Activated CD4-positive, alpha-beta T cell treated with anti-CD3 and anti-CD28 coated beads for 24 hours (primary cell): ENCODE measurements at regions not wholly inside any gene's neighbourhood (a gene's known extent, or its start where the extent isn't known, plus 50 kb on each side); places are given as distances from the start of the nearest gene placed in this dataset.
"Not testable (repeated sequence)": the region's sequence is repeated elsewhere in the genome, so short reads cannot be mapped to it uniquely, and the experiment has no call there.

Source experiments
- DNase-seq, 2 donors: peaks; one replicate each; pipeline ENCODE4 v3.0.0-alpha.2; 2020; ENCODE audit warnings: low read depth in 2 of 2

DNA sequence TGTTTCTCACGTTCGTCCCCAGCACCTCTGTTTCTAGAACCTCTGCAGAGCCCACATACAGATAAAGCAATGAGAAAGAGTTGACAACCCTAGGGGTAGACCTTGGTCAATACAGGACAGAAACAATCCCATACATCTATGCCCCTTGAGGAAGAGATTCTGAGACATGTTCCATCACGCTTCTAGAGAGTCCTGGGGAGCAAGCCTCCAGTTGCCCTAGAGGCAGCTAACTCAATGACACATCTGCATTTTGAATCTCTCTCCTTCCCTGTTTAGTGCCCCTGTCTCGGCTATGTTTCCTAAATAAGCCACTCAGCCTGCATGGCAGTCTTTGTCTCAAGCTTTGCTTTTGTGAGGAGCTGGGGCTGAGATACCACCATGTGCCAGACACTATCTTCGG is 435.3 kb downstream of the CD83 start:
- DNase-seq, result no peak

- no peak for DNase-seq
Measured at GRCh38 chr6:14553515-14553914, 435.9 kb downstream of the CD83 start.

GRCh38 chr6:14555804-14556203 is 438.2 kb downstream of the CD83 start:
- no peak for DNase-seq

GRCh38 chr6:14559746-14560536 is 442.4 kb downstream of the CD83 start:
- DNase-seq, result no peak

DNA sequence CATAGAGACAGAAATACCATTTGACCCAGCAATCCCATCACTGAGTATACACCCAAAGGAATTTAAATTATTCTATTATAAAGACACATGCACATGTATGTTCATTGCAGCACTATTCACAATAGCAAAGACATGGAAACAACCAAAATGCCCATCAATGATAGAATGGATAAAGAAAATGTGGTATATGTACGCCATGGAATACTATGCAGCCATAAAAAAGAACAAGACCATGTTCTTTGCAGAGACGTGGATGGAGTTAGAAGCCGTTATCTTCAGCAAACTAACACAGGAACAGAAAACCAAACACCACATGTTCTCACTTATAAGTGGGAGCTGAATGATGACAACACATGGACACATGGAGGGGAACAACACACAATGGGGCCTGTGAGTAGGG is 444.0 kb downstream of the CD83 start:
- not testable (repeated sequence) for DNase-seq

- no peak for DNase-seq
Measured at GRCh38 chr6:14567842-14568241, 450.3 kb downstream of the CD83 start.

DNA sequence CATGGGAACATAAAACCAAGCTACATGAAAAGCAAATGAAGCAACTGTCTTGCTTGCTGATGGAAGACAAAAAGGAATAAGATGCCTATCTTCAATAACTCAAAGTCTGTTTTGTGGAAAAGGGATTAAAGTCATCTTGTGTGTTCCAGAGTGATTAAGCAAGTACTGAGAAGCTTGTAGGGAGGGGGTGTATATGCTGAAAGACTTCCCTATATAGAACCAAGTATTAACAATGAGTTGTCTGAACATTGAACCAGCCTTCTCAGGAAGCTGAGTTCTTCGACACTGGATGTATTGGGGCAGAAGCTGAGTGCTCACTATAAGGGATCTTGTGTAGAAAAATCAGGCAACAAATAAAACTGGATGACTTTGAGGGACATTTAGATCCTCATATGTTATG is 451.8 kb downstream of the CD83 start:
- DNase-seq, result no peak

- not testable (repeated sequence) for DNase-seq
Measured at GRCh38 chr6:14569874-14570273, 452.3 kb downstream of the CD83 start.

DNA sequence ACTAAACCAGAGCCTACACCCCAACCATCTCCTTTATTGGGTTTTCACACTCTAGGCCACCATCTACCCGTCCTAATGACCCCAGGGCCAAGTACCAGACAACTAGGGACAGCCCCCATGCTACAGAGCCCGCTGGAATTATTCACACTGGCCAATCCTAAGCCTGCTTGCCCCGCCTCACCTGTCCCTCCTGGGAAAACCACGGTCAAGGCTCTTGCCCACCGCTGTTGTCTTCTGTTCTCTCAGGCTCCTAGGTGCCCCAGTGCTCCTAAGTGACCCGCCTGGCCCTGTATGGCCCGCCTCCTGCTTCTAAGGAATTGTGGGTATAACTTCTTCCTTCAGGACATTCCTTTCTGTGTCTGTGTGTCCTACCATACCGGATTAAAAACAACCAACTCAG is 453.4 kb downstream of the CD83 start:
- no peak for DNase-seq

DNA sequence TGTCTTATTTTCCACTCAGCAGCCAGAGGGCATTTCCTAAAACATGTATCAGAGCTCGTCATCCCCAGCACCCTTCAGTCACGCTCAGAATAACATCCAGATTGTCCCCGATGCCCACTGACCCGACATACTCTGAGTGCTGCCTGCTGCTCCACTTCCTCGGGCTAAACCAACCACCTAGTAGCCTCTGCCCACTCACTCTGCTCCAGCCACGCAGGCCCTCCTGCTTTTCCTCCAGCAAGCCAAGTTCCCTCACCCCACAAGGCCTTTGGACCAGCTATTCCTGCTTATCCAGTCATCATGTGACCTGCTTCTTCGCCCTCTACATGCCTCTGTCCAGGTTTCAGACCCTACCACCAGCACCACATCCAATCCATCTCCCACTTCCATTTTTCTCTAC is 454.2 kb downstream of the CD83 start:
- DNase-seq, result no peak

GRCh38 chr6:14573267-14573666 is 455.7 kb downstream of the CD83 start:
- DNase-seq, result no peak

DNA sequence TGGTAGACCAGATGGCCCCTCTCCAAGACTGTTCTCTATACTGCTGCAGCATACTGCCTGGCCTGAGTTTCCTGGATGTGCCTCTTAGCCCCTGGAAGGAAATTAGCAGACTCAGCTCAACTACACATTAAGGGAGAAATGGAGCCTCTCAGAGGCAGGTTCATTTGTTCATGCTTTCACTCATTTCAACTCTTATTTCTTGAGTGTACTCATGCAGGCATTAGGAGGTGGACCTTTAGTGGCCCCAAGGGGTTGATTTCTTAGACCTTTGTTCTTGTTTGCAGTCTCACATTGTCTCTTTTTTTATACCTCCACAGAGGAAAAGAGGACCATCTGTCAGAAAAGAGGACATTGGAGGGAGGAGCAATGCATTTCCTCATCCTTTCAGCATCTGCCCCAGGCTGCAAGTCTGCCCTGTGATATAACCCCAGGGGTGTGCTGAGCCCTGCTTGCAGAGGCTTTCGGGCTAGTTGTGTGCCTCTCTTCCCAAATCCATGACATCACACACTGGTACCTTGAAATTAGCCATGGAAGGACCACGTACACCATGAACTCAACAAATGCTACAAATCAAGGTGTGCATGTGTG is 456.2 kb downstream of the CD83 start:
- DNase-seq, result no peak

DNA sequence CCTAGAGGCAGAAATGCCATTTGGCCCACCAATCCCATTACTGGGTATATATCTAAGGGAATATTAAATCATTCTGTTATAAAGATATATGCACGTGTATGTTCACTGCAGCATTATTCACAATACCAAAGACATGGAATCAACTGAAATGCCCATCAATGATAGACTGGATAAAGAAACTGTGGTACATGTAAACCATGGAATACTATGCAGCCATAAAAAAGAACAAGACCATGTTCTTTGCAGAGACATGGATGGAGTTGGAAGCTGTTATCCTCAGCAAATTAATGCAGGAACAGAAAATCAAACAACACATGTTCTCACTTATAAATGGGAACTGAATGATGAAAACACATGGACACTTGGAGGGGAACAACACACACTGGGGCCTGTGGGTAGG is 458.4 kb downstream of the CD83 start:
- no peak for DNase-seq

DNA sequence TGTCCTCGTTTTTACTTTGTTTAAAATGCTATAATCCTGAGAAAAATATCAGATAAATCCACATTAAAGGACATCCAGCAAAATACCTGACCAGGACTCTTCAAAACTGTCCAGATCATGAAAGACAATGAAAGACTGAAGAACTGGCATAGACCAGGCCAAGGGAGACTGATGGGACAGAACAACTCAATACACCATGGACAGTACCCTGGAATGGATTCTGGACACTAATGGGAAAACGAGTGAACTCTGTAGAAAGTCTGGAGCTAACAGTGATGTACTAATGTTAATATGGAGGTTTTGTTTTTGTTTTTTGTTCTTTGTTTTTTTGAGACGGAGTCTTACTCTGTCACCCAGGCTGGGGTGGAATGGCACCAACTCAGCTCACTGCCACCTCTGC is 461.4 kb downstream of the CD83 start:
- DNase-seq, result no peak

- DNase-seq, result no peak
Measured at GRCh38 chr6:14582749-14583148, 465.2 kb downstream of the CD83 start.

DNA sequence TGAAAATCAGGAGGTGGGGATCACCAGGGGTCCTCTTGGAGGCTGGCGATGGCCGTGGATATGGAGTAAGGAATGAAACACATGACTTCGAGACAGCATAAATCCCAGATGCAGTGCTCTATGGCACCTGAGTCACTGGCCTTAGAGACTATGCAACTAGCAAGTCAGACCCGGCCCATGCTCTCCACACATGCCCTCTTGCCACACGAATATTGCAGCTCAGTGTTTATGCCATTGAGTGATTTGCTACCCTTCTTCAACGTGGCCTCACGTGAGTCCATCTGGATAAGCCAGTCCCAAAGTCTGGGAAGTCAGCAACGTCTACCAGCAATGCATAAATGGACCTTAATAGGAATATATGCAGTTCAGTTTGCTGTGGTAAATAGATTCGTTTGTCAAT is 466.3 kb downstream of the CD83 start:
- DNase-seq, result no peak

- no peak for DNase-seq
Measured at GRCh38 chr6:14584450-14584849, 466.9 kb downstream of the CD83 start.

GRCh38 chr6:14585689-14586088 is 468.1 kb downstream of the CD83 start:
- no peak for DNase-seq

DNA sequence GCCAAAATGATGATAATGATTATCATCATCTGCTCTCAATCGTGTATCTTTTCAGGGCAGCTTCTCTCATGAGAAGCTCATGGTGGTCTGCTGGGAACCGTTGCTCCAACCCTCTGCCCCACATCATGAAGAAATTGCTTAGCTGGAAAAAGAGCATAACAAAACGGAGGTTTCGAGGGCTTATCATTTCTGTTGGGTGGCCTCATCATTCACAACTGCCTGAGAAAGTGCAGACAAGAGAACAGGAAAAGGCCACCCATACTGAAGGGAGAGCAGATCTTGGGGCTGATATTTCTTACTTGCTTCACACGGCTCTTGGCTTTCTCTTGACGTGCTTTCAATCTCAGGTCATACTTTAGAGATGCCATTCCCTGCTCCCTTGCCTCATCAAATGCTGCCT is 471.6 kb downstream of the CD83 start:
- DNase-seq, result no peak

DNA sequence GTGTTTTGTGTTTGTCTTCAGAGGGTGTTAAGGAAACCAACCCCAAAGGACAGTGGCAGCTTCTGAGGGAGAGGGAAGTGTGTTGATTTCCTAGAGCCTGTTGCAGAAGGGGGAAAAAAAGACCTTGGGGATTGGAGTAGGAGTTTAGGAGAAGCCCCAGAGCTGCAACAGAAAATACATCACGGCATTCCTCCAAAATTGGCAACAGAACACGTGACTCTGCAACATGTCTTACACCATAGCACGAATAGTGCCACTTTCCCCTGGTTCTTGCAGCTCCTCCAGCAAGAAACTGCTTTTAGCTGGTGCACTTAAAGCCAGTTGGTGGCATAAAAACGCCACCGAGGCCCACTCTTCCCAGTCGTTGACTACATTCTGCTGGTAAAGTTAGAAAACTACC is 473.0 kb downstream of the CD83 start:
- DNase-seq, result no peak

- DNase-seq, result no peak
Measured at GRCh38 chr6:14591998-14592397, 474.4 kb downstream of the CD83 start.

- DNase-seq, result no peak
Measured at GRCh38 chr6:14593286-14593685, 475.7 kb downstream of the CD83 start.

DNA sequence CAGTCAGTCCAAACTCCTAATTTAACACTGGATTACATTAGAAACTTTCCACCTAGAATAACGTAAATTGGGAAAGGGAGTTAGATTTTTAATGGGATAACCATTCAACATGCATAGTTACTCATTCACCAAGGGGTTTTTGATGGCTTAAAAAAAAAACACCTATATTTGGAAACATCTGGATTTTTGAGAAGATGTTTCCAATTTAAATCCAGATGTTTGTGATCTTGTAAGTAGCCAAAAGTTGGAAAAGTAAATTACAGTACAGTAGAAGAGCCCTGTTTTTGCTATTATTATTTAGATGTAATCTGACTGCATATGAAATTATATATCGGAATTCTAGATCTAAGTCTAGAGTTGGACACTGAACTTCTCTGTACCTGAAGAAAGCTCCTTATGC is 478.2 kb downstream of the CD83 start:
- no peak for DNase-seq

- no peak for DNase-seq
Measured at GRCh38 chr6:14596410-14596809, 478.8 kb downstream of the CD83 start.
